ENCODE measurements at regions not wholly inside any gene's neighbourhood (a gene's known extent, or its start where the extent isn't known, plus 50 kb on each side); places are given as distances from the start of the nearest gene placed in this dataset.
"Not testable (repeated sequence)": the region's sequence is repeated elsewhere in the genome, so short reads cannot be mapped to it uniquely, and the experiment has no call there.

- DNase-seq: not testable (repeated sequence)
These were observed 186.1 kb downstream of the CEP135 start for GRCh38 chr4:56134834-56135233.

GRCh38 chr4:56134266-56134665, 185.5 kb downstream of the CEP135 start:
- no peak for DNase-seq

GRCh38 chr4:56132835-56133234, 184.1 kb downstream of the CEP135 start:
- no peak for DNase-seq

GRCh38 chr4:56132188-56132587, 183.4 kb downstream of the CEP135 start:
- DNase-seq: not testable (repeated sequence)

- DNase-seq: no peak
These were observed 181.9 kb downstream of the CEP135 start for GRCh38 chr4:56130606-56131155.

GRCh38 chr4:56129431-56129861, 180.7 kb downstream of the CEP135 start:
- DNase-seq: no peak

- DNase-seq: no peak
These were observed 179.5 kb downstream of the CEP135 start for GRCh38 chr4:56128213-56128612.

- no peak for DNase-seq
These were observed 179.0 kb downstream of the CEP135 start for GRCh38 chr4:56127716-56128115.

- no peak for DNase-seq
These were observed 174.8 kb downstream of the CEP135 start for GRCh38 chr4:56123547-56123946.

GRCh38 chr4:56123051-56123450, 174.3 kb downstream of the CEP135 start:
- DNase-seq: no peak

GRCh38 chr4:56118845-56119244, 170.1 kb downstream of the CEP135 start:
- no peak for DNase-seq

- DNase-seq: no peak
These were observed 169.3 kb downstream of the CEP135 start for GRCh38 chr4:56118055-56118454.

GRCh38 chr4:56115898-56116297, 167.2 kb downstream of the CEP135 start:
- no peak for DNase-seq

- DNase-seq: no peak
These were observed 163.6 kb downstream of the CEP135 start for GRCh38 chr4:56112377-56112776.

- DNase-seq: no peak
These were observed 157.7 kb downstream of the CEP135 start for GRCh38 chr4:56106180-56107147.

GRCh38 chr4:56104188-56104587, 155.4 kb downstream of the CEP135 start:
- DNase-seq: no peak

GRCh38 chr4:56102601-56103000, 153.9 kb downstream of the CEP135 start:
- DNase-seq: no peak

- no peak for DNase-seq
These were observed 150.6 kb downstream of the CEP135 start for GRCh38 chr4:56099378-56099786.

- DNase-seq: no peak
These were observed 144.8 kb downstream of the CEP135 start for GRCh38 chr4:56093576-56093975.

GRCh38 chr4:56092540-56092939, 143.8 kb downstream of the CEP135 start:
- DNase-seq: no peak

- DNase-seq: no peak
These were observed 137.8 kb downstream of the CEP135 start for GRCh38 chr4:56086561-56086960.

- DNase-seq: no peak
These were observed 137.4 kb downstream of the CEP135 start for GRCh38 chr4:56086073-56086541.

- no peak for DNase-seq
These were observed 136.5 kb downstream of the CEP135 start for GRCh38 chr4:56085275-56085674.

GRCh38 chr4:56084851-56085250, 136.1 kb downstream of the CEP135 start:
- DNase-seq: no peak

All from stimulated activated CD4-positive, alpha-beta T cell treated with anti-CD3 and anti-CD28 coated beads, Interleukin-2, amount 100 ng/mL, for 48 hours (primary cell).